Neural crest cell (in vitro differentiated cells): ENCODE measurements at regions not wholly inside any gene's neighbourhood (a gene's known extent, or its start where the extent isn't known, plus 50 kb on each side); places are given as distances from the start of the nearest gene placed in this dataset.

Experiments
- DNase-seq: peaks from one replicate; pipeline ENCODE4 v3.0.0; 2021; ENCODE audit warnings: low read depth, mixed read lengths, low spot score
- H3K27ac Mint-ChIP-seq: one replicate; pipeline ENCODE4 v1.8.0; 2021; ENCODE audit warnings: mild to moderate bottlenecking, mixed read lengths; ENCODE audit not compliant: unreplicated experiment
- H3K27me3 Mint-ChIP-seq: 2 replicates; pipeline ENCODE4 v1.8.0; 2021; ENCODE audit warnings: low read depth, mild to moderate bottlenecking, mixed read lengths
- H3K36me3 Mint-ChIP-seq: 2 replicates; pipeline ENCODE4 v1.8.0; 2021; ENCODE audit warnings: low read depth, mild to moderate bottlenecking, mixed read lengths
- H3K4me1 Mint-ChIP-seq: 2 replicates; pipeline ENCODE4 v1.8.0; 2021; ENCODE audit warnings: mixed read lengths
- H3K4me3 Mint-ChIP-seq: one replicate; pipeline ENCODE4 v1.8.0; 2021; ENCODE audit warnings: mild to moderate bottlenecking, mixed read lengths
- H3K9me3 Mint-ChIP-seq: 2 replicates; pipeline ENCODE4 v1.8.0; 2021; ENCODE audit warnings: mixed read lengths
- CTCF ChIP-seq: fragments of 200-600 bp; sonication (generic); conservative IDR thresholded peaks from 2 replicates; pipeline ENCODE4 v1.5.0; 2021; ENCODE audit warnings: antibody characterized with exemption, mild to moderate bottlenecking

- DNase-seq = no peak
- Mint-ChIP-seq H3K27me3 (no peaks in the 10 kb centered on the region), H3K27ac (no peak overlapping the region), H3K4me1 (peaks cover 20% of the 10 kb centered on the region), H3K4me3 (no peak overlapping the region), H3K9me3 (peaks cover 14% of the 10 kb centered on the region), H3K36me3 (peaks cover 2% of the 10 kb centered on the region)
- TF ChIP-seq CTCF = no peak
Observed at GRCh38 chr12:92197815-92198214, 52.2 kb upstream of the BTG1 start.

- Mint-ChIP-seq H3K9me3 (peaks cover 14% of the 10 kb centered on the region), H3K36me3 (peaks cover 2% of the 10 kb centered on the region), H3K27me3 (no peaks in the 10 kb centered on the region), H3K27ac (no peak overlapping the region), H3K4me1 (peaks cover 25% of the 10 kb centered on the region), H3K4me3 (no peak overlapping the region)
- TF ChIP-seq CTCF = no peak
- DNase-seq = no peak
Observed at GRCh38 chr12:92196368-92196767, 50.7 kb upstream of the BTG1 start.
